ENCODE measurements at regions not wholly inside any gene's neighbourhood (a gene's known extent, or its start where the extent isn't known, plus 50 kb on each side); places are given as distances from the start of the nearest gene placed in this dataset.

- TF ChIP-seq POLR2A (IDR thresholded peaks at IDR 0.05) (no peak), CTCF (IDR thresholded peaks at IDR 0.05) (no peak)
Observed at GRCh38 chr18:29616867-29617266, 1425.7 kb downstream of the DSC3 start.

GRCh38 chr18:29608982-29609381 is 1432.1 kb upstream of the CDH2 start:
- Histone ChIP-seq H3K27ac (no peak overlapping the region), H3K4me3 (no peak overlapping the region), H3K36me3 (no peaks in the 10 kb centered on the region), H3K4me1 (no peaks in the 10 kb centered on the region), H3K27me3 (no peaks in the 10 kb centered on the region), H3K9me3 (no peaks in the 10 kb centered on the region)
- intact Hi-C loops (cut with DNase I) = no loop called here
- no peak for ATAC-seq
- no peak for DNase-seq
- TF ChIP-seq CTCF (IDR thresholded peaks at IDR 0.05) (no peak), POLR2A (IDR thresholded peaks at IDR 0.05) (no peak)

More at GRCh38 chr18:29616867-29617266, 1425.7 kb downstream of the DSC3 start:
- DNase-seq (no peak), ATAC-seq (no peak)
- Histone ChIP-seq H3K36me3 (no peaks in the 10 kb centered on the region), H3K4me1 (no peaks in the 10 kb centered on the region), H3K4me3 (no peak overlapping the region), H3K9me3 (no peaks in the 10 kb centered on the region), H3K27me3 (no peaks in the 10 kb centered on the region), H3K27ac (no peak overlapping the region)
- intact Hi-C loops (cut with DNase I) = no loop called here

GRCh38 chr18:29605365-29605764 is 1428.4 kb upstream of the CDH2 start:
- TF ChIP-seq POLR2A (IDR thresholded peaks at IDR 0.05) (no peak), CTCF (IDR thresholded peaks at IDR 0.05) (no peak)
- no peak overlapping the region for H3K4me3 ChIP-seq
- H3K36me3 ChIP-seq = no peaks in the 10 kb centered on the region
- WGBS (ENCODE audit: insufficient coverage, low coverage, low lambda C conversion rate, missing lambda C conversion rate) = 30% methylated on average over 1 of the region's 1 CpG
- no peak overlapping the region for H3K27ac ChIP-seq
- DNase-seq = no peak
- H3K27me3 ChIP-seq = no peaks in the 10 kb centered on the region
- intact Hi-C loops (cut with DNase I) = no loop called here
- no peaks in the 10 kb centered on the region for H3K4me1 ChIP-seq
- H3K9me3 ChIP-seq = no peaks in the 10 kb centered on the region
- no peak for ATAC-seq

GRCh38 chr18:29596959-29597358 is 1420.0 kb upstream of the CDH2 start:
- WGBS (ENCODE audit: insufficient coverage, low coverage, low lambda C conversion rate, missing lambda C conversion rate) = 93% methylated on average over 5 of the region's 5 CpGs
- Histone ChIP-seq H3K4me3 (no peak overlapping the region), H3K9me3 (no peaks in the 10 kb centered on the region), H3K27ac (no peak overlapping the region), H3K27me3 (no peaks in the 10 kb centered on the region), H3K36me3 (no peaks in the 10 kb centered on the region), H3K4me1 (no peaks in the 10 kb centered on the region)
- ATAC-seq = no peak
- TF ChIP-seq POLR2A (IDR thresholded peaks at IDR 0.05) = no peak
- intact Hi-C loops (cut with DNase I) = no loop called here
- no peak for DNase-seq

GRCh38 chr18:29594493-29594892 is 1417.6 kb upstream of the CDH2 start:
- Histone ChIP-seq H3K27ac (no peak overlapping the region), H3K4me3 (no peak overlapping the region), H3K4me1 (no peaks in the 10 kb centered on the region), H3K36me3 (no peaks in the 10 kb centered on the region), H3K27me3 (no peaks in the 10 kb centered on the region), H3K9me3 (no peaks in the 10 kb centered on the region)
- DNase-seq = no peak
- ATAC-seq = no peak
- 83% methylated on average over 2 of the region's 2 CpGs for WGBS (ENCODE audit: insufficient coverage, low coverage, low lambda C conversion rate, missing lambda C conversion rate)
- TF ChIP-seq POLR2A (IDR thresholded peaks at IDR 0.05) (no peak), CTCF (IDR thresholded peaks at IDR 0.05) (no peak)
- intact Hi-C loops (cut with DNase I) = no loop called here
